ENCODE measurements at regions not wholly inside any gene's neighbourhood (a gene's known extent, or its start where the extent isn't known, plus 50 kb on each side); places are given as distances from the start of the nearest gene placed in this dataset.

GRCh38 chr2:18427762-18428161 is 132.7 kb downstream of the RDH14 start:
- Histone ChIP-seq H3K23ac (ENCODE audit: insufficient read length, low read depth, low read length) (no peak overlapping the region), H2BK15ac (ENCODE audit: low read depth, low read length) (no peak overlapping the region), H2BK20ac (ENCODE audit: low read depth, low read length, poor library complexity, severe bottlenecking) (no peak overlapping the region), H4K20me1 (ENCODE audit: control insufficient read depth, insufficient read depth, insufficient read length) (no peaks in the 10 kb centered on the region), H2AFZ (ENCODE audit: low read length) (no peak overlapping the region), H4K5ac (ENCODE audit: insufficient read length, low read depth, low read length) (no peak overlapping the region), H3K18ac (ENCODE audit: insufficient read length, low read depth, low read length) (no peak overlapping the region), H2BK12ac (ENCODE audit: insufficient read length, low read depth, low read length) (no peak overlapping the region), H2BK120ac (ENCODE audit: low read depth, low read length, poor library complexity, severe bottlenecking) (no peak overlapping the region), H2AK5ac (ENCODE audit: insufficient read length, low read length) (no peak overlapping the region), H3K23me2 (ENCODE audit: insufficient read length, low read depth, low read length, poor library complexity, severe bottlenecking) (no peaks in the 10 kb centered on the region), H3K79me1 (ENCODE audit: insufficient read depth, low read depth, low read length, poor library complexity, severe bottlenecking) (no peaks in the 10 kb centered on the region), H4K8ac (replicated peaks; ENCODE audit: insufficient read length, low read depth, low read length) (no peak overlapping the region), H3K4me1 (ENCODE audit: insufficient read depth, low read length) (no peaks in the 10 kb centered on the region), H3K27ac (ENCODE audit: insufficient read length, low read depth, low read length) (no peak overlapping the region), H3K56ac (ENCODE audit: insufficient read length, low read depth, low read length) (no peak overlapping the region), H2BK5ac (ENCODE audit: insufficient read length, low read length) (no peak overlapping the region), H3K27me3 (ENCODE audit: insufficient read depth, low read length) (no peaks in the 10 kb centered on the region), H3K9ac (ENCODE audit: extremely low read depth, insufficient read length, low read length) (no peak overlapping the region), H3K79me2 (ENCODE audit: insufficient read depth, low read length) (no peaks in the 10 kb centered on the region), H3K14ac (ENCODE audit: insufficient read depth, low read length) (no peak overlapping the region), H3T11ph (ENCODE audit: low read length) (no peak overlapping the region), H4K91ac (ENCODE audit: insufficient read length, low read depth, low read length) (no peak overlapping the region), H3K9me3 (ENCODE audit: control insufficient read depth, low read depth, low read length) (no peaks in the 10 kb centered on the region), H3K4me2 (ENCODE audit: insufficient read depth, insufficient read length, low read length) (no peak overlapping the region), H3K4ac (ENCODE audit: low read depth, low read length) (no peak overlapping the region)
- no peaks in the 10 kb centered on the region for H3K9me3 Mint-ChIP-seq
- H3K36me3 Mint-ChIP-seq (ENCODE audit: insufficient read depth in 1 of 3, low read depth in 3 of 3), result no peaks in the 10 kb centered on the region
- H3K27ac Mint-ChIP-seq, result no peak overlapping the region
- no peak overlapping the region for H3K4me3 Mint-ChIP-seq
- no peak for TF ChIP-seq CTCF (conservative IDR thresholded peaks at IDR 0.05)
- DNase-seq, result no peak
- H3K4me1 Mint-ChIP-seq, result no peaks in the 10 kb centered on the region
- H3K27me3 Mint-ChIP-seq (ENCODE audit: low read depth), result no peaks in the 10 kb centered on the region; the same call in none of the 2 replicates
